Hepatocyte (in vitro differentiated cells): ENCODE measurements at regions not wholly inside any gene's neighbourhood (a gene's known extent, or its start where the extent isn't known, plus 50 kb on each side); places are given as distances from the start of the nearest gene placed in this dataset.

Experiments
- CTCF ChIP-seq: fragments of 200-600 bp; sonication (generic); IDR thresholded peaks from 2 replicates; pipeline ENCODE4 v1.5.1; 2016; ENCODE audit warnings: antibody characterized with exemption, mild to moderate bottlenecking; ENCODE audit not compliant: poor library complexity
- EZH2 ChIP-seq: fragments of 200-600 bp; sonication (generic); IDR thresholded peaks from 2 replicates; pipeline ENCODE4 v1.6.1; 2016; ENCODE audit warnings: antibody characterized with exemption, mild to moderate bottlenecking, borderline replicate concordance
- EZH2phosphoT487 ChIP-seq: fragments of 200-600 bp; sonication (generic); IDR thresholded peaks from one replicate; pipeline ENCODE4 v1.6.1; 2018; ENCODE audit warnings: antibody characterized with exemption, mild to moderate bottlenecking, low read depth, moderate library complexity; ENCODE audit not compliant: unreplicated experiment, severe bottlenecking

- TF ChIP-seq CTCF (no peak), EZH2phosphoT487 (no peak), EZH2 (no peak)
These were observed 181.4 kb downstream of the FGF18 start for GRCh38 chr5:171600741-171601265.
